ENCODE measurements at regions not wholly inside any gene's neighbourhood (a gene's known extent, or its start where the extent isn't known, plus 50 kb on each side); places are given as distances from the start of the nearest gene placed in this dataset.

GRCh38 chr3:165406425-165406824, 210.2 kb upstream of the SLITRK3 start:
- Histone ChIP-seq H3K36me3 (ENCODE audit: control insufficient read depth, insufficient read depth, low read length) (no peaks in the 10 kb centered on the region), H3K4me2 (ENCODE audit: insufficient read depth, low read length) (no peak overlapping the region), H3K9me1 (ENCODE audit: control insufficient read depth, insufficient read depth, low read length) (no peaks in the 10 kb centered on the region), H2AFZ (ENCODE audit: low read depth, low read length) (no peak overlapping the region), H3K4me1 (replicated peaks in 1 of 2; ENCODE audit: control insufficient read depth in 2 of 2, insufficient read depth in 2 of 2, low read length in 2 of 2) (no peaks in the 10 kb centered on the region), H3K27me3 (ENCODE audit: control insufficient read depth in 2 of 2, insufficient read depth in 2 of 2, low read length in 2 of 2) (no peaks in the 10 kb centered on the region), H3K9me3 (replicated peaks; ENCODE audit: control insufficient read depth, insufficient read depth, low read depth, low read length) (no peaks in the 10 kb centered on the region), H3K27ac (ENCODE audit: extremely low read depth, low read depth, low read length) (no peak overlapping the region), H3K79me2 (ENCODE audit: control insufficient read depth, insufficient read depth, low read length) (no peaks in the 10 kb centered on the region), H3K4me3 (no peak overlapping the region), H4K20me1 (replicated peaks; ENCODE audit: control insufficient read depth, insufficient read depth, low read length) (no peaks in the 10 kb centered on the region), H3K9ac (ENCODE audit: insufficient read depth in 1 of 2, low read depth in 2 of 2, low read length in 2 of 2) (no peak overlapping the region)
- WGBS (ENCODE audit: insufficient coverage, low coverage, missing lambda C conversion rate) = 0% methylated on average over 2 of the region's 2 CpGs
- BruUV-seq (replicated peaks) = no TSS peak
- CTCF ChIA-PET (ENCODE audit: low intra/inter-chr PET ratio) = no interaction called here
- TF ChIP-seq NR2C2 (CRISPR knock-in tag; IDR thresholded peaks at IDR 0.05) (no peak), NR2C2 (tag; IDR thresholded peaks at IDR 0.05) (no peak), NFIC (IDR thresholded peaks at IDR 0.05) (no peak), CREBBP (IDR thresholded peaks at IDR 0.05; ENCODE audit: low read depth, low read length) (no peak), CTBP1 (IDR thresholded peaks at IDR 0.05; ENCODE audit: borderline replicate concordance) (no peak), ZNF140 (CRISPR knock-in tag; IDR thresholded peaks at IDR 0.05) (no peak), PKNOX1 (IDR thresholded peaks at IDR 0.05) (no peak), ETV5 (CRISPR knock-in tag; IDR thresholded peaks at IDR 0.05; ENCODE audit: low read depth) (no peak), CCAR2 (IDR thresholded peaks at IDR 0.05; ENCODE audit: low read depth, low read length) (no peak), FUS (optimal IDR thresholded peaks at IDR 0.05; ENCODE audit: low read depth, low read length) (no peak)
- TF ChIP-seq, protein P1, sequence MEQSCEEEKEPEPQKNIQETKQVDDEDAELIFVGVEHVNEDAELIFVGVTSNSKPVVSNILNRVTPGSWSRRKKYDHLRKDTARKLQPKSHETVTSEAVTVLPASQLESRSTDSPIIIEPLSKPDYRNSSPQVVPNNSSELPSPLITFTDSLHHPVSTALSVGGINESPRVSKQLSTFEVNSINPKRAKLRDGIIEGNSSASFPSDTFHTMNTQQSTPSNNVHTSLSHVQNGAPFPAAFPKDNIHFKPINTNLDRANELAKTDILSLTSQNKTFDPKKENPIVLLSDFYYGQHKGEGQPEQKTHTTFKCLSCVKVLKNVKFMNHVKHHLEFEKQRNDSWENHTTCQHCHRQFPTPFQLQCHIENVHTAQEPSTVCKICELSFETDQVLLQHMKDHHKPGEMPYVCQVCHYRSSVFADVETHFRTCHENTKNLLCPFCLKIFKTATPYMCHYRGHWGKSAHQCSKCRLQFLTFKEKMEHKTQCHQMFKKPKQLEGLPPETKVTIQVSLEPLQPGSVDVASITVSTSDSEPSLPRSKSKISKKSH (CRISPR knock-in tag; IDR thresholded peaks at IDR 0.05) = no peak
- POLR2A ChIA-PET = no interaction called here
- in situ Hi-C loops (cut with MboI) = no loop called here
- no peak for FAIRE-seq
- no peak for ATAC-seq
- DNase-seq (ENCODE audit: extremely low read depth in 1 of 4, low spot score in 3 of 4) = no peak
- intact Hi-C loops (cut with micrococcal nuclease) = no loop called here
